GM19240 (cell line): ENCODE measurements at regions not wholly inside any gene's neighbourhood (a gene's known extent, or its start where the extent isn't known, plus 50 kb on each side); places are given as distances from the start of the nearest gene placed in this dataset.
"Not testable (repeated sequence)": the region's sequence is repeated elsewhere in the genome, so short reads cannot be mapped to it uniquely, and the experiment has no call there.

Experiments used
- DNase-seq: peaks from one replicate; pipeline ENCODE4 v3.0.0; 2011; ENCODE audit warnings: low spot score; ENCODE audit not compliant: insufficient read length

DNA sequence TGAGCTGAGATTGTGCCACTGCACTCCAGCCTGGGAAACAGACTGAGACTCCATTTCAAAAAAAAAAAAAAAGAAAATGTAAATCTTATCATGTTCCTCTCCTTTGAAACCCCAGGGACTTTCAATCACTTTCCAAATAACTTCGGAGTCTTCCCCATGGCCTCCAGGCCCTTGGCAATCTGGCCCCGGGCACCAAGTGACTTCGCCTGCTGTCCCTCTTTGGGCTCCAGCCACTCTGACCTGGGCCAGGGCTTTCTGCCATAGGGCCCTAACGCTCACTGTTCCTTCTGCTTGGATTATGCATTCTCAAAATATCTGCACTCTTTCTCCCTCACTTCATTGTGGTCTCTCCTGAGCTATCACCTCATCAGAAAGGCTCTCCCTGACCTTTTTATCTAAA, 260.9 kb downstream of the KLF13 start:
- DNase-seq: no peak

DNA sequence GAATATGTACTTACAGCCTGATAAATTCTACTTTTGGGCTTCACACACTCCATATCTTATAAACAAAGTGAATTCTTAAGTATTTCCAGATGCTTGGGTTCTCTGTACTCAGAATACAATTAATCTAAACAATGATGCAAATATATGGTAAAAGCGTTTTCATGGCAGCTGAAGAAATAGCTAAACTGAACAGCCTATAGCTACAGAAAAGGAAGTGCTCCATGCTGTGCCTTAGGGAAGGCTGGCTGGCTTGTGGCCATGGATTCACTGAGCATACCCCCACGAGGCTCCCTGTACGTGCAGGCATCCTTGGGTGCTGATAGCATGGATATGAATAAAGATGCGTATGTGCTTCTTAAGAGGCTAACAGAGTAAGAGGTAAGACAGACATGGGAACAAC, 264.0 kb downstream of the KLF13 start:
- no peak for DNase-seq

DNA sequence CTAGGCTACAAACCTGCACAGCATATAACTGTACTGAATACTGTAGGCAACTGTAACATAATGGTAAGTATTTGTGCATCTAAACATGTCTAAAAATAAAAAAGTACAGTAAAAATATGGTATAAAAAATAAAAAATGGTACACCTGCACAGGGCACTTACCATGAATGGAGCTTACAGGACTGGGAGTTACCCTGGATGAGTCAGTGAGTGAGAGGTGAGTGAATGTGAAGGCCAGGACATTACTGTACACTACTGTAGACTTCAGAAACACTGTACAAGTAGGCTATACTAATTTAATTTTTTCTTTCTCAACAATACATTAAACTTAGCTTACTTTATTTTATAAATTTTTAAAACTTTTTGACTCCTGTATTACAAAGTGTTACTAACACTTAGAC, 265.3 kb downstream of the KLF13 start:
- DNase-seq: no peak

DNA sequence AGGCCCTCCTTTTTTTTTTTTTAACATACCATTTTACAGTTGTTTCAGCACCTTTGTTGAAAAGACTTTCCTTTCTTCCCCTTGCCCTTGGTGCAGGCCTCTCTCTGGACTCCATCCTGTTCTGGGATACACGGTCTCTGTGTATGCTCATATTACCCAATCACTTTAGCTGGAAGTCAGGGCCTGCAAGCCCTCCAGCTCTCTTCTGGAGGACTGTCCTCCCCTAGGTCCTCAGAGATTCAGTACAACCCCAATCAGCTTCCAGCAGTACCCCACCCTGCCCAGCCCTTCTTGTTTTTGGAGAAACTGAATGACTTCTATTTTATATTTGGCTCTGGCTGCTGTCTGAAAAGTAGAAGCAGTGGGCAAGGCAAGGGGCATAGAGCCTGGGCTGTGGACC, 270.8 kb downstream of the KLF13 start:
- DNase-seq: no peak

DNA sequence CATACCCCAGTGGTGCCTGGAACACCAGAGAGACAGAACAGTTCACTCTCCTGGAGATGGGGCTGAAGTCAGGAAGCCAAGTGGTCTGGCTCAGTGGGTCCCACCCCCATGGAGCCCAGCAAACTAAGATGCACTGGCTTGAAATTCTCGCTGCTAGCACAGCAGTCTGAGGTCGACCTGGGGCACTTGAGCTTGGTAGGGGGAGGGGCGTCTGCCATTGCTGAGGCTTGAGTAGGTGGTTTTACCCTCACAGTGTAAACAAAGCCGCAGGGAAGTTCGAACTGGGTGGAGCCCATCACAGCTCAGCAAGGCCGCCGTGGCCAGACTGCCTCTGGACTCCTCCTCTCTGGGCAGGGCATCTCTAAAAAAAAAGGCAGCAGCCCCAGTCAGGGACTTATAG, 272.0 kb downstream of the KLF13 start:
- DNase-seq: no peak

DNA sequence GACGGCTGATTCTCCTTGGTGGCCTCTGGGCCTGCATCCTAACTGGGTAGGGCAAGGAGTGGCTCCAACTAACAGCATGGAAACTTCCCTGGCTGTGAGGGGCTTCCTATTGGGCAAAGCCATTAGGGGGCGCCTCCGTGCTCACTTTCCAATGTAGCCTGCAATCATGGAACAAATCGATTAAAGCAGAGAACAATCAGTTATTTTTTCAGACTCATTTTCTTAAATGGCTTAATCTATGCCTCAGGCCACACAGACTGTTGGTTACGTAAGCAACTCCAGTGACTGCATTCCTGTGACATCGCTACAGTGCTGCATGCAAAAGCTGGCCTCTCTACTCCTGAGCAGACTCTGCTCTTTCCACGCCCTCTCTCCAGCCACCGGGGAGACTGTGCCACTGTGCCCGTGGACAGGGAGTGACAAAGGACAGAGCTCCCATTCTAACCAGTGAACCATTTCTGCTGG, 278.9 kb downstream of the KLF13 start:
- no peak for DNase-seq

DNA sequence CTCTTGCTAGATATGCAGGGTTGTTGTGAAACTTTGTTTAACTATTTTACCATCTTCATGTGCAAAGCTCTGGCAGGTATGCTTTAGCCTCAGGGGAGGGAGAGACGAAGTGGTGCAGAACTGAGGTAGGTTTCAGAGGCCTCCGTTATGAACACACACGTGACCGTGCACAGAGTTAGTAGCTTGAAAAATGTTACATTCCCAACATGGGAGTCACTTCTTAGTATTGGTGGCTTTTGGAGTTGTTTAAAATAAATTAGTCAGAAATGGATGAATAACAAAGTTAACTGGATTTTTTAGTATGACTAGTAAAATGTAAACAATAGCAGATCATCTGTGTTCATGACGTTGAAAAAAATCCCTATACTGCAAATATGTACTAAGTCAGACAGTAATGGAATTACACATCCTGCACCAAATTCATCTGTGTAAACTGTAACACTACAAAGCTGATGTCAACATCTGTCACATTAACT, 279.6 kb downstream of the KLF13 start:
- no peak for DNase-seq

DNA sequence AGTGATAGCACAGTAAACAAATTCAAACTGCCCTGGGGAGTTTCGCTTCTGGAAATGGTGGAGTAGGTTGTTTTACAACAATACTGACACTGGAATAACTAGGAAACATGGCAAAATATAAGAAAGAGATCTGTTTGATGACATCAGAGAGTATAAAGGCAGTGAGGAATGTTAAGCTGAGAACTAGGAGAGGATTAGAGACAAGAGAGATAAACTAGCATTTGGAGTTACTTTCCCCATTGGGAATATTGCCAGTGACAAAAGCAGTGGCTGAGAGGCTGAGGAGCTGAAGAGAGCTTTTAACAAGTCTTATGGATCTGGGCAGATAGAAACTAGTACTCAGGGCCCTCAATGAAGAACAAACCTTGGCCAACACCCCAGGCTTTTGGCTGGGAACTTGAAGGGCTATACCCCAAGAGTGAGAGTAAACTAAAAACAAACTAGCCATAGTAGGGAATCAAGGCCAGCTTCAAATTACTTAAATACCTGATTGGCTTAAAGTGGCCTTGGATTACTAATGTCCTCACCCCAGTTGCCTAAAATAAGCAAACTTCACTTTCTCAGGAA, 280.4 kb downstream of the KLF13 start:
- DNase-seq: no peak

DNA sequence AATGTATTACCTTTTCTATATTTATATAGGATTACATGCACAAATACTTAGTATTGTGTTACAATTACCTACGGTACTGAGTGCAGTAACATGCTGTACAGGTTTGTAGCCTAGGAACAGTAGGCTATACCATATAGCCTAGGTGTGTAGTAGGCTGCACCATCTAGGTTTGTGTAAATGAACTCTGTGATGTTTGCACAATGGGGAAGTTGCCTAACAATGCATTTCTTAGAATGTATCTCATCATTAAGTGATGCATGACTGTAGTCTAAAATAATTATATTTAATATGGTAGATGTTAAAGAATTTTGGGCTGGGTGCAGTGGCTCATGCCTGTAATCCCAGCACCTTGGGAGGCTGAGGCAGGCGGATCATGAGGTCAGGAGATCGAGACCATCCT, 281.0 kb downstream of the KLF13 start:
- DNase-seq: no peak

DNA sequence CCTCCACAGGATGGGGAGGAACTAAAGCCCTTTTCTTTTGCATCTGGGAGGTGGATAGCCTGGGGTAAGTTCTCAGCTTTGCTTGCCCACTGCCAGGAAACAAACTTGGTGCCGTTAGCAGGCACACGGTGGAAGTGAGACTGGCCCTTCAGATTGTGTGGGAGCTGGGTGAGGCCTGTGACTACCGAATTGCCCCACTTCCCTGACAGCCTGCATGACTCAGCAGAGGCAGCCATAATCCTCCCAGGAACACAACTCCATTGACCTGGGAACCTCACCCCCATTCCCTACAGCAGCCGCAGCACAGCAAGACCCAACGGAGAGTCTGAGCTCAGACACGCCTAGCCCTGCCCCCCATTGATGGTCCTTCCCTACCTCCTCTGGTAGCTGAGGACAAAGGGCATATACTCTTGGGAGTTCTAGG, 282.6 kb downstream of the KLF13 start:
- no peak for DNase-seq

DNA sequence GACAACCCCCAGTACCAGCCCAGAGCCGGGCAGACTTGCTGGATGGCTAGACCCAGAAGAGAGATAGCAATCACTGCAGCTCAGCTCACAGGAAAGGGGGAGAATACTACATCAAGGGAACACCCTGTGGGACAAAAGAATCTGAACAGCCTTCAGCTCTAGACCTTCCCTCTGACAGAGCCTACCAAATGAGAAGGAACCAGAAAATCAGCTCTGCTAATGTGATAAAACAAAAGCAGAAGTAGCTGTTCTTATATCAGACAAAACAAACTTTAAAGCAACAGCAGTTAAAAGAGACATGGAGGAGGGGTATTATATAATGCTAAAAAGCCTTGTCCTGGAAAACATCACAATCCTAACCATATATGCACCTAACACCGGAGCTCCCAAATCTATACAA, 283.3 kb downstream of the KLF13 start:
- no peak for DNase-seq

DNA sequence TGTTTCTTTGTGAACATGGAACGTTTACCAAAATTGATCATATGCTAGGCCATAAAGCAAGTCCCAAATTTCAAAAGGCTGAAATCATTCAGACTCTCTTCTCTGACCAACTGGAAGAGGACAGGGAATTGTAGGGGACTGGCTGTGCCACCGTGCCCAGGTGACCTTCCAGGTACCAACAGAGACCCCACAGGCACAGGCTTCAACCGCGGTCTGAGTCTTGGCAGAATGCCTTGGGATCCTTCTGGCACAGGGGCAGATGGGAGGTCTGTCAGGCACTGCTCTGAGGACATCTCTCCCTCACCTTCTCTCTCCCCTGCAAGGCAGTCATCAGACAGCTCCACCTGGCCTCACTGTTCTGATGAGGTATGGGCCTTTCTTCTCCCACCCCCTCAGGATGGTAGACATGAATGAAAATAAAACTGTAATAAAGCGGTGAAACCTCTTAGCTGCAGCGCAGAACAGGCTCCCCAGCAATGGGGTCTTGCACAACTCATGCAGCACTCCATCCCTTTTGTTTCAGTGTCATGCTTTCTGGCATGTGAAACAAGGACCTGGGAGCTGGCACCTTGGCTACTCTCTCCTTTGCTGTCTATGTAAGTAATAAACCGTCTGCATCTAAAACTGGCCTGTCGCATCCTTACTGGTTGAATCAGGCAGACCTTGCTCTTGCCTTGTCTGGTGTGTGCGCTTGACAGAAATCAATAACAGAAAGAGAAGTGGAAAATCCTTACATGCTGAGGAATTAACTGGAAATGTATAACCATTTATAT, 289.2 kb downstream of the KLF13 start:
- no peak for DNase-seq

DNA sequence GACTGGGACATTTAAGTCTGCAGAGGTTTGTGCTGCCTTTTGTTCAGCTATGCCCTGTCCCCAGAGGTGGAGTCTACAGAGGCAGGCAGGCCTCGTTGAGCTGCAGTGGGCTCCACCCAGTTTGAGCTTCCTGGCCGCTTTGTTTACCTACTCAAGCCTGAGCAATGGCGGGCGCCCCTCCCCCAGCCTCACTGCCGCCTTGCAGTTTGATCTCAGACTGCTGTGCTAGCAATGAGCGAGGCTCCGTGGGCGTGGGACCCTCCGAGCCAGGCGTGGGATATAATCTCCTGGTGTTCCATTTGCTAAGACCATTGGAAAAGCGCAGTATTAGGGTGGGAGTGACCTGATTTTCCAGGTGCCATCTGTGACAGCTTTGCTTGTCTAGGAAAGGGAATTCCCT, 296.7 kb downstream of the KLF13 start:
- DNase-seq: not testable (repeated sequence)

DNA sequence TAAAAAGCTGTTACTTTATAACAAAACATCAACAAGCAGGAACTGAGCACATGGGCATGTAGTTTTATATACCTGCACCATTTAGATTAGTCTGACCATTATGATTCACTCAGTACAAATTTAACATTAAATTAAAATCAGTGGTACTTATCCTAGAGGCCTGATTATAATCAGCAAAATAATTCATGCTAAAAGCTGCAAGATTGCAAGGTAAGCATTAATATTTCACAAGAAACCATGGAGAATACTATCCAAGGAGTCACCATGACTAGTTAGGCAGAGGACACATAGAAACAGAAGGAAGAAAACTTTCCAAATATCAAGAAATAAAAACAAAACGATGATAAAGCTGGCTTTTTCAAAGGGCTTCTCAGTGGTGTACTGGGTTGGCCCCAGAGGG, 297.5 kb downstream of the KLF13 start:
- DNase-seq: not testable (repeated sequence)

DNA sequence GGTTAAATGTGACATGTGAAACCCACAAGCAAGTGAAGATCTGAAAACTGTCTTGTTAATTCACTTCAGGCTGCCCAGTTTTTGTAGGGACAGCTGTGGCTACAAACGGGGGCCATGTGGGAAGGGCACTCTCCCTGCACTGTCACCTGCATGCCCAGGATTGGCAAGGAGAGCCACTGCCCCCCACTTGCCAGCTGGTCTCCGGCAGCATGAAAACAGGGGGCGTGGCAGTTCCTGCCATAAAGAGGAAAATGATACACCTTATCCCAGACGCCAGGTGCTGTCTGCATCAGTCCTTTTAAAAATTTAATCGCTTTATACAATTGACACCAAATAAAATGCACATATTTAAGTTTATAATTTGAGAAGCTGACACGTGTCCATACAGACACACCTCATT, 309.1 kb downstream of the KLF13 start:
- DNase-seq: not testable (repeated sequence)

DNA sequence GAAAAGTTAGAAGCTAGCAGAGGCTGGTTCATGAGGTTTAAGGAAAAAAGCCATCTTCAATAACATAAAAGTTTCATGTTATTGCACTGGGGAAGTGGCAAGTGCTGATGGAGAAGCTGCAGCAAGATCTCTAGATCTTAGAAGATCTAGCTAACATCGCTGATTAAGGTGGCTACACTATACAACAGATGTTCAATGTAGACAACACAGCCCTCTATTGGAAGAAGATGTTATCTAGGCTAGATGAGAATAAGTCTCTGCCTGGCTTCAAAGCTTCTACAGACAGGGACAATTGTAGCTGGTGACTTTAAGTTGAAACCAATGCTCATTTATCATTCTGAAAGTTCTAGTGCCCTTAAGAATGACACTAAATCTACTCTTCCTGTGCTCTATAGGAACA, 310.3 kb downstream of the KLF13 start:
- DNase-seq: not testable (repeated sequence)

DNA sequence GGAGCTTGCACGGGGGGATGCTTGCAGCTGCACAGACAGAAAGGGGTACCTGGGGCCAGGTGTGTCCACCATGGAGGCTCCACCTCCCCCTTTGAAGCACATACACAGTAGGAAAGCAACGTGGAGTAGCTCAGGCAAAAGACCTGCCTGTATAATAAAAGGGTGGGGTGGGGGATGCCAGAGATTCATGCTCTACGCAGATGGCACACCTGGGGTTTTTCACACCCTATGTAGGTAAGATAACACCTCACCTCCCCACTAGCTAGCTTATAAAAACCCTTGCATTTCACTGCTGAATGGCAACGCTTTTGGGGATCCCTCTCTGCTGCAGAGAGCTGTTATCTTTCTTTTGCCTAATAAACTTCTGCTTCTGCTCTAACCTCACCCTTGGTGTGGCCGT, 317.3 kb downstream of the KLF13 start:
- not testable (repeated sequence) for DNase-seq

DNA sequence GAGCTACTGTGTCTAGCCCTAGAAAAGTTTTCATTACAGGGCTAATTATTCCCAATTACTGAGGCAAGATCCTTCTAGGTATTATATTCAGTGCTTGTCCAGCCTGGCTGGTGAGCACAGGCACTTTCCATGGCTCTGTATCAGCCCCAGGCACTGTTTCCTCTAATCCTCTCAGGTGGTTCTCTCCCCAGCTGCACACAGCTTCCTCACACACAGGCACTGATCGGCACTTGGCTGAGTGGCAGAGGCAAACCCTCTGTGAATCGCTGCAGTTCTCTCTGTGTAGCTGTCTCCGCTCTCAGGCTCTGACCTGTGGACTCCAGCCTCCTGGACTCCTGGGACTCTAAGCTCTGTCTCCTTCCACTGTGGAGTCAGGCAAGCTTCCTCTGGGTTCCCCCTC, 318.1 kb downstream of the KLF13 start:
- DNase-seq: not testable (repeated sequence)

DNA sequence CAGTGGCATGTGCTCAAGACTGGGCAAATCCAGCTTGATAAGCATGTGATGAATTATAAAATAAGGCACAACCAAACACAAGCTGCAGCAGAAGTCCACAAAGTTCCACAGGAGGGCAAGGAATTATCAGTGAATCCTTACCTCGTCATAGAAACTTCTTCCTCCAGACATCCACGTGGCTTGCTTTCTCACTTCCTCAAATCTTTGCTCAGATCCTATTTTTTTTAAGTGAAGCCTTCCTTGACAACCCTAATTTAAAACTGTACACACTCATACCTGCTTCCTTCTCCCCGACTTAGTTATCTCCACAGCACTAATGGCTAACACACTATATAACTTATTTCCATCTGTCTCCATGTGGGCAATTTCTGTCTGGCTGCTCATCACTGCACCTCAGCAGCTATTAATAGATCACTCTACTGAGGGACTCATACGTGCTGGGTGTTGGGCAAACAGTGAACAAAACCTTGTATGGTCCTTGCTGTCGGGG, 320.7 kb downstream of the KLF13 start:
- DNase-seq: not testable (repeated sequence)

DNA sequence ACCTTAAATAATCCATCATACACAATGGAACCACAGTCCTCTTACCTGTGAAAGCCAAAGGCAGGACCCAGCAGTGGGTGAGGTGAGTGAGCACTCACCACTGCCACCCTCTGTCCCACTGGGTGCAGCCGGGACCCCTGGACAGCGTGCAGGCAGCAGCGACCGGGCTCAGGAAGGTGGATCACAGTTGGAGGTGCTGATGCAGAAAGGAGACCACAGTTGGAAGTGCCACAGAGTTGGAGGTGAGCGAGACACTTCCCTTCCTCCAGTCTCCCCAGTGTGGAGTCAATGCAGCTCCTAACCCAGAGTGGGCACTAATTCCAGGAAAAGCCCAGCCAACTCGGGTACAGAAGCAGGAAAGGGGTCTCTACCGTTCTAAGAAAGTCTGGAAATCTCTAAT, 323.0 kb downstream of the KLF13 start:
- not testable (repeated sequence) for DNase-seq

DNA sequence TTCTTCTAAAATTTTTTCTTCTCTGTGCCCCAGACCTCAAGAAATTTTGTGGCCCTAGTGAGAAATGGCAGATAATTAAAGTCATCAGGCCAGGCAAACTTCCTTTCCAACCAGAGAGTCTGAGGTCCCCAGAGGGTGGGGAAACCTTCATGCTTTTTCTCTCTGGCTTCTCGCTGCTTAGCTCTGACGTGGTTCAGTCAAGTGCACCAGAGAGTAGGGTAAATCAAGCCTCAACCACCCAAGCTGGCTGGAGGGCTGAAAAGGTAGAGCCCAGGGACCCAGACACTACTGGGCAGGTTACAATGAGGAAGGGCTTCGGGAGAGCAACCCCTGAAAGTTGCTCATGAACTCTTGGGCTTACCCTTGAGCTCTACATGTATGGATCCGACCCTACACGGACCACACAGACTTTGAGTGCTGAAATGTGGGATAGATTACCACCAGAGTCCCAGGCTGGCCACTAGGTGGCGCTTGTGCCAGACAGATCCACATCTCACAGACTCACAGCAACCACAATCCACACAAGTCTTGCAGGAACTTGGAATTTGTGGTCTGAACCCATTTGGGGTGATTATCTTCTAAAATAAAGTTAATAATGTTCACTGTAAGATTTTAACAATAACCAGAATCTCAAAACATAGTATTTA, 323.5 kb downstream of the KLF13 start:
- DNase-seq: not testable (repeated sequence)

DNA sequence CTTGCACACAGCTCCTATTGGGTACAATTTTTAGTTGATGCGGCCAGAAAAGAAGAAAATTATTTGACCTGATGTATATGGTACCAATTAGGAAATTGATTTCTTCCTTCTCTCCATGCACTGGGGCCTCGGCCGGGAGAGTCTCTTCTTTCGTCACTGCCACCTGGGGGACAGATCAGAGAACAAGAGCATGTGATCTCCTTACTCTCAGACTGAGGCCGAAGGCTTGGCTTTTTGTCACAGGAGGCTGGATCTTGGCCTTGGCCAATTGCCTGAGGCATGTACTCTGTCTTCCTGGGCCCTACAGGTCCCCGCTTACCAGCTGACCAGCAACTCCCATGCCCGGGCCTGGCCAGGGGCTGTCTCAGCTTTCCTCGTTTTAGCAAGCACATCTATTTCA, 330.3 kb downstream of the KLF13 start:
- not testable (repeated sequence) for DNase-seq
